Liver (tissue), 8 donors: ENCODE measurements at regions not wholly inside any gene's neighbourhood (a gene's known extent, or its start where the extent isn't known, plus 50 kb on each side); places are given as distances from the start of the nearest gene placed in this dataset.

Source experiments
- DNase-seq: peaks from one replicate; pipeline ENCODE4 v3.0.0-alpha.2; 2017; ENCODE audit warnings: low spot score
- H3K27ac ChIP-seq, 2 donors: one replicate each; pipeline ENCODE4 v1.7.0; 2013; ENCODE audit warnings: inconsistent platforms in 2 of 2, low read length in 2 of 2, control low read depth in 1 of 2, low read depth in 1 of 2, mild to moderate bottlenecking in 1 of 2
- H3K27me3 ChIP-seq, 4 donors: one replicate each; pipeline versions ENCODE4 v1.6.1 to v1.7.0; 2013; ENCODE audit warnings: low read length in 3 of 4, inconsistent platforms in 1 of 4, mild to moderate bottlenecking in 1 of 4, moderate library complexity in 1 of 4; ENCODE audit not compliant: control insufficient read depth in 4 of 4, insufficient read depth in 4 of 4
- H3K36me3 ChIP-seq, 4 donors: one replicate each; pipeline versions ENCODE4 v1.6.1 to v1.7.0; 2013; ENCODE audit warnings: low read length in 3 of 4, mild to moderate bottlenecking in 3 of 4, low read depth in 1 of 4, moderate library complexity in 1 of 4; ENCODE audit not compliant: control insufficient read depth in 4 of 4, insufficient read depth in 3 of 4
- H3K4me1 ChIP-seq, 4 donors: one replicate each; pipeline versions ENCODE4 v1.6.1 to v1.7.0; 2013; ENCODE audit warnings: low read length in 3 of 4, mild to moderate bottlenecking in 3 of 4, moderate library complexity in 1 of 4; ENCODE audit not compliant: control insufficient read depth in 4 of 4, insufficient read depth in 4 of 4
- H3K4me3 ChIP-seq, 3 donors: one replicate each; pipeline versions ENCODE4 v1.6.1 to v1.7.0; 2013; ENCODE audit warnings: low read length in 3 of 3, control low read depth in 1 of 3, low read depth in 1 of 3, mild to moderate bottlenecking in 1 of 3
- H3K9ac ChIP-seq, 2 donors: one replicate each; pipeline ENCODE4 v1.7.0; 2013; ENCODE audit warnings: low read length in 2 of 2, mild to moderate bottlenecking in 2 of 2, moderate library complexity in 2 of 2, control low read depth in 1 of 2, low read depth in 1 of 2
- H3K9me3 ChIP-seq, 4 donors: one replicate each; pipeline versions ENCODE4 v1.6.1 to v1.7.0; 2013; ENCODE audit warnings: low read length in 3 of 4; ENCODE audit not compliant: control insufficient read depth in 4 of 4
- ATF3 ChIP-seq: IDR thresholded peaks from 2 replicates; pipeline ENCODE4 v1.6.1; 2016; ENCODE audit warnings: antibody characterized with exemption
- CTCF ChIP-seq: fragments of 150-350 bp; IDR thresholded peaks from 2 replicates; pipeline ENCODE4 v1.5.1; 2017; ENCODE audit warnings: improper control_type of control experiment, low read depth, low read length; ENCODE audit not compliant: missing input control
- EGR1 ChIP-seq, 2 donors: IDR thresholded peaks; 2 replicates each; pipeline ENCODE4 v1.6.1; 2016 to 2018; ENCODE audit warnings: antibody characterized with exemption in 2 of 2, low read depth in 2 of 2
- FOXA2 ChIP-seq: IDR thresholded peaks from 2 replicates; pipeline ENCODE4 v1.6.1; 2016; ENCODE audit warnings: antibody characterized with exemption
- GABPA ChIP-seq, 2 donors: IDR thresholded peaks in 1 of 2; conservative IDR thresholded peaks in 1 of 2; 2 replicates each; pipeline ENCODE4 v1.6.1; 2016; ENCODE audit warnings: antibody characterized with exemption in 2 of 2, mild to moderate bottlenecking in 1 of 2, moderate library complexity in 1 of 2
- HNF4A ChIP-seq, 2 donors: conservative IDR thresholded peaks; 2 replicates each; pipeline ENCODE4 v1.6.1; 2016; ENCODE audit warnings: antibody characterized with exemption in 2 of 2, mild to moderate bottlenecking in 2 of 2
- HNF4G ChIP-seq: IDR thresholded peaks from 2 replicates; pipeline ENCODE4 v1.6.1; 2016; ENCODE audit warnings: antibody characterized with exemption
- JUND ChIP-seq, 2 donors: IDR thresholded peaks; 2 replicates each; pipeline ENCODE4 v1.6.1; 2016; ENCODE audit warnings: antibody characterized with exemption in 2 of 2
- NR2F2 ChIP-seq: IDR thresholded peaks from 2 replicates; pipeline ENCODE4 v1.6.1; 2016; ENCODE audit warnings: antibody characterized with exemption
- RAD21 ChIP-seq, 2 donors: IDR thresholded peaks; 2 replicates each; pipeline ENCODE4 v1.6.1; 2016; ENCODE audit warnings: antibody characterized with exemption in 2 of 2, mild to moderate bottlenecking in 2 of 2
- REST ChIP-seq: IDR thresholded peaks from 2 replicates; pipeline ENCODE4 v1.6.1; 2016; ENCODE audit warnings: antibody characterized with exemption, mild to moderate bottlenecking
- SP1 ChIP-seq: IDR thresholded peaks from 2 replicates; pipeline ENCODE4 v1.6.1; 2018; ENCODE audit warnings: antibody characterized with exemption, mild to moderate bottlenecking
- TAF1 ChIP-seq: conservative IDR thresholded peaks from 2 replicates; pipeline ENCODE4 v1.6.1; 2016; ENCODE audit warnings: antibody characterized with exemption, mild to moderate bottlenecking
- ZBTB33 ChIP-seq: IDR thresholded peaks from 2 replicates; pipeline ENCODE4 v1.6.1; 2016; ENCODE audit warnings: antibody characterized with exemption
- WGBS: extraction: QIAGEN DNeasy Blood & Tissue Kit; methylation state at CpG from one replicate; pipeline ENCODE4 v1.1.7; 2013; 5-methylcytosine and 5-hydroxymethylcytosine counted together
- donor health status: healthy.
- donor health status: healthy.
- donor health status: healthy.
- donor health status: healthy.
- donor health status: healthy.

GRCh38 chr7:54069843-54070242 lies 472.3 kb upstream of the VSTM2A start:
- no peaks in the 10 kb centered on the region for H3K9me3 ChIP-seq
- H3K27me3 ChIP-seq = no peaks in the 10 kb centered on the region
- no peak overlapping the region for H3K4me3 ChIP-seq
- WGBS = 69% methylated on average over 4 of the region's 4 CpGs
- DNase-seq = no peak
- no peaks in the 10 kb centered on the region for H3K4me1 ChIP-seq
- TF ChIP-seq SP1 = no peak
- no peak overlapping the region for H3K27ac ChIP-seq
- H3K9ac ChIP-seq = no peak overlapping the region
- H3K36me3 ChIP-seq = no peaks in the 10 kb centered on the region

- Histone ChIP-seq H3K27ac (no peak overlapping the region), H3K4me1 (no peaks in the 10 kb centered on the region), H3K9ac (no peak overlapping the region), H3K9me3 (no peaks in the 10 kb centered on the region), H3K4me3 (no peak overlapping the region), H3K36me3 (no peaks in the 10 kb centered on the region), H3K27me3 (no peaks in the 10 kb centered on the region)
- no peak for DNase-seq
- WGBS = 55% methylated on average over 4 of the region's 4 CpGs
- TF ChIP-seq JUND (IDR thresholded peaks at IDR 0.05) (no peak), ZBTB33 (no peak), NR2F2 (no peak), SP1 (no peak), TAF1 (no peak), EGR1 (IDR thresholded peaks at IDR 0.05; ENCODE audit: low read depth in 2 of 2) (no peak), RAD21 (IDR thresholded peaks at IDR 0.05) (no peak), HNF4A (conservative IDR thresholded peaks at IDR 0.05) (no peak), CTCF (no peak), HNF4G (no peak), GABPA (IDR thresholded peaks at IDR 0.05 in 1 of 2, conservative IDR thresholded peaks at IDR 0.05 in 1 of 2) (no peak), FOXA2 (no peak), ATF3 (no peak), REST (no peak)
These were observed 469.5 kb upstream of the VSTM2A start for GRCh38 chr7:54072710-54073109.
